Stimulated activated CD8-positive, alpha-beta memory T cell treated with anti-CD3 and anti-CD28 coated beads, Interleukin-4, amount 100 ng/mL, for 4 hours (primary cell): ENCODE measurements at regions not wholly inside any gene's neighbourhood (a gene's known extent, or its start where the extent isn't known, plus 50 kb on each side); places are given as distances from the start of the nearest gene placed in this dataset.

ENCODE experiments used
- DNase-seq, 2 donors: peaks; one replicate each; pipeline ENCODE4 v3.0.0-alpha.2; 2020; ENCODE audit warnings: low read depth in 2 of 2, low spot score in 1 of 2

DNA sequence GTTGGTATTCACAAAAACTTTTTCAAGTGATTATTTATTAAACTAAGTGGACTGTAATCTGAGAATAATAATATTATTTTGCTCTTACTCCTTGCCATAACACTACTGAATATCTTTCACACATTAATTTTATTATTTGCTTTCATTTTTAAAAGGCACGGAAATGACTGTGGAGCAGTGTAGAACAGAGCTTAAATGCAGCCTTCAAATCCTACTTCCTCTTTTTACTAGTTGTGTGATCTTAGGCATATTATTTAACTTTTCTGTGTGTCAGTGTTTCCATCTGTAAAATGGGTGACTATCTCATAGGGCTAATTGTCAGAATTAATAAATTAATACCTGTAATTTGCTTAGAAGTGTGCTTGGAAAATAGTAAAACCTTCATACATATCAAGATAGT, 55.5 kb upstream of the SLC8A1 start:
- DNase-seq, result no peak

- no peak for DNase-seq
Measured at GRCh38 chr2:40510304-40510703, 58.4 kb upstream of the SLC8A1 start.

- no peak for DNase-seq
Measured at GRCh38 chr2:40511661-40512213, 59.8 kb upstream of the SLC8A1 start.

- DNase-seq, result no peak
Measured at GRCh38 chr2:40512256-40512655, 60.4 kb upstream of the SLC8A1 start.

GRCh38 chr2:40513201-40513600, 61.3 kb upstream of the SLC8A1 start:
- DNase-seq, result no peak

GRCh38 chr2:40516604-40517003, 64.7 kb upstream of the SLC8A1 start:
- no peak for DNase-seq

- no peak for DNase-seq
Measured at GRCh38 chr2:40528564-40528963, 76.7 kb upstream of the SLC8A1 start.

DNA sequence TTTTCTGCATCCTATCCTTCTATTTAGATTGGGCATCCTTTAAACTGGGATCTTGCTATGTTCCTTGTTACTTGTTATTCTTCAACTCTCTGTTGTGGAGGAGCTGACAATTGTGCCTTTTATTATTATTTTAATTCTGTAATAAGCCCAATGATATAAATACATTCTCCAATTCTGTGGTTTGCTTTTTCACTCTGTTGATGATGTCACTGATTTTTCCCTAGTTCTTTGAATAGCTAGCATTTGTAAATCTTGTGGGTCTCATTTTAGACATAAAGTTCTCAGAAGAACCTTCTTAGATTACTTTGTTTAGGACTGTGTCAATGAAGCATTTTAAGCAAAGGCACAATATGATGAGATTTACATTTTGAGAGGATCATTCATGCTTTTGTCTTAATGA, 79.5 kb upstream of the SLC8A1 start:
- no peak for DNase-seq

DNA sequence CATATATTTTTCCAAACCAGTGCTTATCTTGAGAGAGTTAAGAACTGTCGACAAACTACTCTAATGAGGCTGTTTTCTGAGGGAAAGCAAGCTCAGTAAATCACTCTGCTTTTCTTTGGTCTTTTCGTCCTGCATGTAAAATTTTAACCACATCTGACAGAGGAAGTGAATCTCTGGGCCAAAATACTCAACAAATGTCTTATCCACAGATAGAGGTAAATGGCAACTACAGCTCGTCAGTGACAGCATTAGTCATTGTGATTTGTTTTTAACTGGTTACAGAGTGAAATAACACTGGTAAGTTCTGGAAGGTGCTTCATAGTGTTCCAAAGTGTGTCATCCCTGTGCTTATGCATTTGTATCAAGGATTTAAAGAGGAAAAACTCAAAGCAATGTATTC, 82.6 kb upstream of the SLC8A1 start:
- DNase-seq, result no peak

DNA sequence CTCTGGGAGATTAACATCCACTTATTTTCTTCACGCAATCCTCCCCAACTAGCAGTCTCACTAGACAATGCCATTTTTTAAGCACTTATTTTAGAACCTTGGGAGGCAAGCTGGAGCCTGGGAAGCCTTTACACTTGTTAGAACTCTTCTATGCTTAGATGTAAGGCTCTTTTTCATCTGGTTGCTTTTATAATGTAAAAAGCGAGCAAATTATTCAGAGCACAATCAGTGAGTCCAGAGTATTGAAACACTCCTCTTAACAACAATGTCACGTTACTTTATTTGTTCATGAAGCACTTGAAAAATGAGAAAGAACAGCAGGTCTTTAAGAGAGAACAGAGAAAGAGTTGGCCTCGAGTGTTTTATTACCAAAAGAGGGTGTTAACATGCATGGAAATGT, 84.1 kb upstream of the SLC8A1 start:
- no peak for DNase-seq

- DNase-seq, result no peak
Measured at GRCh38 chr2:40540026-40540425, 88.1 kb upstream of the SLC8A1 start.

DNA sequence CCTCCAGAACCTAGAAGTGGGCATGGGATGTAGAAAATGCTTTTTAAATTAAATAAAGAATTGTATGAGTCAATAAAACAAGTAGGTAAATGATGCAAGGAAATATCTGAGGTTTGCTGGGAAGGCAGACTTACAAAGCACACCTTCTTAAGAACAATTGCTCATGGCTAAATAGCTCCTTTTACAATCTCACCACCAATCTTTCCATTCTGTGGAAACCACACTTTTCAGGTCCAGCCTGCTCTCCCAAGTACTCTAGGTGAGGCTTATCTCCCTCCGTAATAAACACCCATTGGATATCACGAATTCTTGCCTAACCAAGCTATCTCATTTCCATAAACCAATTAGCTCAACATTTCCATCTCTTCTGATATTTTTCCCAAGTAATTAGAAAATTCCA, 91.5 kb upstream of the SLC8A1 start:
- no peak for DNase-seq

DNA sequence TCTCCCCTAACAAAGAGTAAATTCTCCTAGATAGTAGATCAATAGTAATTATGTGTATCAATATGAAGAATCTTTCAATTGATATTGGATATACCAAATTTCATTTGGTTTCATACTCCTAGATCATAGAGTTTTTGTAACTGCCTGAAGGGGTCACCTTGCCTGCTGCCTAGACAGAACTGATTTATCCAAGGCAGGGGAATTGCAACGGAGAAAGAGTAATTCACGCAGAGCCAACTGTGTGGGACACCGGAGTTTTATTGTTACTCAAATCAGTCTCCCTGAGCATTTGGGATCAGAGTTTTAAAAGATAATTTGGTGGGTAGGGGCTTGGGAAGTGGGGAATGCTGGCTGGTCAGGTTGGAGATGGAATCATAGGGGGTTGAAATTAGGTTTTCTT, 92.2 kb upstream of the SLC8A1 start:
- DNase-seq, result no peak

GRCh38 chr2:40545645-40546044, 93.8 kb upstream of the SLC8A1 start:
- no peak for DNase-seq

DNA sequence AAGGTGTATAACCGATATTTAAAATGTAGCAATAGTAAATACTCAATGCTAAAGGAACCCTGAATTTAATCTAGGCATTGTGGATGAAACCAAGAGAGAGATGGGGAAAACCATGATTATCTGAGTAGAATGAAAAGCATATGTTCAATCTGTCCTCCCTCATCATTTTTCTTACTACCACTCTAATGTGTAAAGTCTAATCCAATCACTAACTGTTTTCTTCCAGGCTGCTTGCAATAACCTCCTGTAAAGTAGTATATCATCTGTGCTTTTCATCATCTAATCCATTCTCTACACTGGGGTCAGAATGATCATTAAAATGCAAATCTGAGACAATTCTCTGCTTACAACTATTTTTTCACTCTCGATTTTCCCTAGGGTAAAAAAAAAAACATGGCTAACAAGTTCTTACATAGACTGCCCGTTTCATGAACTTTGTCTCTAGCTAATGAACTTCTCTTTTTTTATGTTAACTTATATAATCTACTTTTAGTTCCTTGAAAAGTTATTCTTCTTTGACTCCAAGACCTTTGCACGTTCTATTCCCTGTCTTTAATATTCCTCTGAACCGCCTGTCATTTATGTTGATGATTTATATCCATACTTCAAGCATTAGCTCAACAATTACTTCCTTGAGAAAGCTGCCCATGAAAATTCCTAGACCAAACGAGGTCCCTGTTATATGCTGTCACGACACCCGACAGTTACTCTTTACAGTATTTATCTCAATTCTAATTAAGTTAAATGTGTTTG, 94.7 kb upstream of the SLC8A1 start:
- DNase-seq, result no peak

GRCh38 chr2:40548521-40548920, 96.6 kb upstream of the SLC8A1 start:
- DNase-seq, result no peak

DNA sequence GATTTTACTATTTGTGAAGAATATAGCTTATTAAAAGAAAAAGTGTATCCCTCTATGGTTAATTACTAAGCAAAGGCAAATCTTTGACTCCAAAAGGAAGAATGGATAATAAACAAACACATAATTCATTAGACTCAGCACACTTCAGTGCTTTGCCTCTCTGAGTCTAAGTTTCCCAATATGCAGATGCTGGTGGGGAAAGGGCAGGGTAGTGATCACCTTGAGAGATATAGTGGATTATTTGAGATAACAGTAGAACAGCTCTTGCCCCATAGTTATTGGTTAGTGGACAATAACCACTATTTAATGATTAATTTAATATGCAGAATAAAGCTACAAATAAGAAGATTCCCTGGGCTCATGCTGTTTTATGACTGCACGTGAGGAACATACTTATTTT, 98.2 kb upstream of the SLC8A1 start:
- no peak for DNase-seq

- no peak for DNase-seq
Measured at GRCh38 chr2:40551081-40551480, 99.2 kb upstream of the SLC8A1 start.

GRCh38 chr2:40554665-40555294, 102.9 kb upstream of the SLC8A1 start:
- no peak for DNase-seq

DNA sequence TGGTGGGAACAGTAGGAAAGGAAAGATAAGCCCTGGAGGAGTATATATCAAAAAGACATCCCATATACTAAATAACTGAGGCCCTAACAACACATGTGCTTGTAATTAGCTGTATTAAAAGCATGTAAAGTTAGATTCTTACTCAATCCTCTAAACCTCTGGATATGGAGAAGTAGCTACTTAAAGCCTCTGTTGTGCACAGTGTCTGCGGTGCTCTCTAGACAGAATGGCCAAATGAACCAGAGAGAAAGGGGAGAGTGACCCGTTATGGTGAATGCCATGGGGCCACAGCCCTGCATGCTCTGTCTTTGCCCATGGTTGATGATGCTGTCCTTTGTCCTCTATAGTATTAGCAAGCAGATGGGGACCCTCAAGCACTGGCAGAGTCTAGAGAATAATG, 104.4 kb upstream of the SLC8A1 start:
- no peak for DNase-seq

DNA sequence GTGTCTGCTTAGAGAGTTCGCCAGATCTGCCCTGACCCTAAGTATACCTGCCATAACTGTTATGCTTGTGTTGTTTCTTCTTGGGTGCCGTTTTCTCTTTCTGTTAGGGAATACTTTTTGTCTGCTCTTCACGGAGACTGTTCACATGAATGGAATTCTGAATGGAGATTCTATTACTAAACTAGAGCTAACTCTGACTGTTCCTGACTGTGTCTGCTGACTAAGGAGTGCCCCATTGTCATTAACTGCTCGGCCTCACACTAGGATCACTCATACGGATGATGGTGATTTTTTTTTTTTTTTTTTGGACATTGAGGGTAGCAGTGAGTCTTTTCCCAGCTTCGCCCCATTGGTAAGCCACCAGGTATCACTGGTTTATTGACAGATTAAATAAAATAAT, 104.8 kb upstream of the SLC8A1 start:
- no peak for DNase-seq

DNA sequence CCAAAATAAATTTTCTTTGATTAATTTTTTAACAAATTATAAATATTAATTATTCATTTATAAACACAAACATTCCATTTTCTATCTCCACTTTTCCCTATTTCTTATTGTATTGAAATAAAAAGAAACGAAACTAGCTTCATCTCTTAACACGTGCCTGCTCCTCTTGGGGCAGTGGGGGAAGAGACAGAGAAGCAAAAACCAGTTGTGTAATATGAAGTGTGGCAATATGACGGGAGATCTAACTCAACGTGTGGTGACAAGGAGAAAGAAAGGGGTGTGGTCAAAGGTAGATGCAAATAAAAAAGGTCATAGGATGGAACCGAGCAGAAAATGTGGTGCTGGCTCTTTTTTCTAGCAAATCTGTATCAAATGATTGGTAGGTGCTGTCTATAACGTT, 106.9 kb upstream of the SLC8A1 start:
- no peak for DNase-seq

GRCh38 chr2:40559175-40559574, 107.3 kb upstream of the SLC8A1 start:
- no peak for DNase-seq
